Neural progenitor cell (in vitro differentiated cells): ENCODE measurements at regions not wholly inside any gene's neighbourhood (a gene's known extent, or its start where the extent isn't known, plus 50 kb on each side); places are given as distances from the start of the nearest gene placed in this dataset.

Experiments
- CTCF ChIP-seq: fragments of 200-600 bp; sonication (generic); IDR thresholded peaks from 2 replicates; pipeline ENCODE4 v1.5.1; 2017; ENCODE audit warnings: antibody characterized with exemption, mild to moderate bottlenecking
- EZH2 ChIP-seq: fragments of 200-600 bp; sonication (generic); IDR thresholded peaks from 2 replicates; pipeline ENCODE4 v1.6.1; 2017; ENCODE audit warnings: antibody characterized with exemption, mild to moderate bottlenecking, moderate library complexity
- EZH2phosphoT487 ChIP-seq: fragments of 200-600 bp; sonication (generic); IDR thresholded peaks from 2 replicates; pipeline ENCODE4 v1.6.1; 2017; ENCODE audit warnings: antibody characterized with exemption

GRCh38 chr10:84783386-84783785 is 455.0 kb downstream of the CCSER2 start:
- TF ChIP-seq CTCF (peak; percentile 84), EZH2 (no peak), EZH2phosphoT487 (no peak)
